ENCODE measurements at regions not wholly inside any gene's neighbourhood (a gene's known extent, or its start where the extent isn't known, plus 50 kb on each side); places are given as distances from the start of the nearest gene placed in this dataset.

GRCh38 chr22:49331878-49332277 lies 495.8 kb downstream of the BRD1 start:
- no peak for DNase-seq

- DNase-seq, result no peak
These were observed 496.4 kb downstream of the BRD1 start for GRCh38 chr22:49331223-49331815.

- no peak for DNase-seq
These were observed 497.1 kb downstream of the BRD1 start for GRCh38 chr22:49330421-49331222.

GRCh38 chr22:49329636-49330035 lies 498.0 kb downstream of the BRD1 start:
- no peak for DNase-seq

GRCh38 chr22:49328630-49329405 lies 498.9 kb downstream of the BRD1 start:
- DNase-seq, result no peak

- no peak for DNase-seq
These were observed 499.6 kb downstream of the BRD1 start for GRCh38 chr22:49328118-49328475.

GRCh38 chr22:49327411-49328117 lies 500.1 kb downstream of the BRD1 start:
- no peak for DNase-seq

- DNase-seq, result no peak
These were observed 501.1 kb downstream of the BRD1 start for GRCh38 chr22:49326558-49326957.

GRCh38 chr22:49325531-49326395 lies 501.9 kb downstream of the BRD1 start:
- DNase-seq, result no peak

- DNase-seq, result no peak
These were observed 502.9 kb downstream of the BRD1 start for GRCh38 chr22:49324527-49325491.

- no peak for DNase-seq
These were observed 503.8 kb downstream of the BRD1 start for GRCh38 chr22:49323751-49324415.

GRCh38 chr22:49322861-49323622 lies 504.6 kb downstream of the BRD1 start:
- DNase-seq, result no peak

GRCh38 chr22:49322231-49322630 lies 505.4 kb downstream of the BRD1 start:
- no peak for DNase-seq

GRCh38 chr22:49321477-49322055 lies 506.1 kb downstream of the BRD1 start:
- DNase-seq, result no peak

- no peak for DNase-seq
These were observed 506.8 kb downstream of the BRD1 start for GRCh38 chr22:49320714-49321476.

GRCh38 chr22:49317369-49317768 lies 510.3 kb downstream of the BRD1 start:
- DNase-seq, result no peak

GRCh38 chr22:49312601-49313000 lies 515.1 kb downstream of the BRD1 start:
- DNase-seq, result no peak

- DNase-seq, result no peak
These were observed 517.3 kb downstream of the BRD1 start for GRCh38 chr22:49310354-49310753.

Data from activated naive CD4-positive, alpha-beta T cell treated with anti-CD3 and anti-CD28 coated beads, Interleukin-2, amount 50 U/mL, for 16 hours (primary cell).